ENCODE measurements at regions not wholly inside any gene's neighbourhood (a gene's known extent, or its start where the extent isn't known, plus 50 kb on each side); places are given as distances from the start of the nearest gene placed in this dataset.

- Mint-ChIP-seq H3K27ac (no peak overlapping the region), H3K4me1 (no peaks in the 10 kb centered on the region), H3K4me3 (no peak overlapping the region), H3K9me3 (no peaks in the 10 kb centered on the region), H3K27me3 (peaks cover 11% of the 10 kb centered on the region)
- ATAC-seq = no peak
- no peak for DNase-seq
Observed at GRCh38 chr4:121554382-121554781, 142.4 kb downstream of the ANXA5 start.

GRCh38 chr4:121551881-121552280 is 144.9 kb downstream of the ANXA5 start:
- no peak overlapping the region for H3K4me3 Mint-ChIP-seq
- ATAC-seq (no peak), DNase-seq (no peak)
- H3K27ac Mint-ChIP-seq = no peak overlapping the region
- H3K4me1 Mint-ChIP-seq = no peaks in the 10 kb centered on the region
- H3K27me3 Mint-ChIP-seq = peaks cover 28% of the 10 kb centered on the region
- H3K9me3 Mint-ChIP-seq = peaks cover 0 to 7% of the 10 kb centered on the region in 2 donors

- ATAC-seq (no peak), DNase-seq (no peak)
- Mint-ChIP-seq H3K27ac (no peak overlapping the region), H3K27me3 (peaks cover 28% of the 10 kb centered on the region), H3K4me3 (no peak overlapping the region), H3K9me3 (peaks cover 0 to 7% of the 10 kb centered on the region in 2 donors), H3K4me1 (no peaks in the 10 kb centered on the region)
Observed at GRCh38 chr4:121551271-121551670, 145.5 kb downstream of the ANXA5 start.

GRCh38 chr4:121541696-121542095 is 155.1 kb downstream of the ANXA5 start:
- H3K27ac Mint-ChIP-seq = no peak overlapping the region
- ATAC-seq = no peak

GRCh38 chr4:121535351-121535750 is 154.5 kb upstream of the QRFPR start:
- DNase-seq (no peak), ATAC-seq (no peak)
- Mint-ChIP-seq H3K27me3 (peaks cover 14% of the 10 kb centered on the region), H3K9me3 (no peaks in the 10 kb centered on the region), H3K4me1 (no peaks in the 10 kb centered on the region), H3K27ac (no peak overlapping the region), H3K4me3 (no peak overlapping the region)

More at GRCh38 chr4:121541696-121542095, 155.1 kb downstream of the ANXA5 start:
- peaks cover 15% of the 10 kb centered on the region for H3K27me3 Mint-ChIP-seq
- no peaks in the 10 kb centered on the region for H3K4me1 Mint-ChIP-seq
- no peak for DNase-seq
- no peaks in the 10 kb centered on the region for H3K9me3 Mint-ChIP-seq
- H3K4me3 Mint-ChIP-seq = no peak overlapping the region

- H3K27me3 Mint-ChIP-seq = peaks cover 12% of the 10 kb centered on the region
- H3K4me3 Mint-ChIP-seq = no peak overlapping the region
- H3K9me3 Mint-ChIP-seq = no peaks in the 10 kb centered on the region
- DNase-seq = no peak
- ATAC-seq = no peak
- H3K27ac Mint-ChIP-seq = no peak overlapping the region
- no peaks in the 10 kb centered on the region for H3K4me1 Mint-ChIP-seq
Observed at GRCh38 chr4:121534187-121534586, 153.4 kb upstream of the QRFPR start.

GRCh38 chr4:121526509-121526908 is 145.7 kb upstream of the QRFPR start:
- peaks cover 49% of the 10 kb centered on the region for H3K27me3 Mint-ChIP-seq
- peaks cover 0 to 3% of the 10 kb centered on the region in 2 donors for H3K9me3 Mint-ChIP-seq
- H3K4me1 Mint-ChIP-seq = no peaks in the 10 kb centered on the region
- H3K4me3 Mint-ChIP-seq = no peak overlapping the region
- H3K27ac Mint-ChIP-seq = no peak overlapping the region
- DNase-seq (no peak), ATAC-seq (no peak)

GRCh38 chr4:121519236-121519838 is 138.5 kb upstream of the QRFPR start:
- no peak overlapping the region for H3K27ac Mint-ChIP-seq
- peaks cover 0 to 11% of the 10 kb centered on the region in 2 donors for H3K9me3 Mint-ChIP-seq
- H3K4me3 Mint-ChIP-seq = no peak overlapping the region
- ATAC-seq = no peak
- H3K4me1 Mint-ChIP-seq = no peaks in the 10 kb centered on the region
- no peak for DNase-seq
- peaks cover 23% of the 10 kb centered on the region for H3K27me3 Mint-ChIP-seq

- H3K4me1 Mint-ChIP-seq = no peaks in the 10 kb centered on the region
- DNase-seq (no peak), ATAC-seq (no peak)
- H3K27ac Mint-ChIP-seq = no peak overlapping the region
- peaks cover 0 to 8% of the 10 kb centered on the region in 2 donors for H3K9me3 Mint-ChIP-seq
- H3K27me3 Mint-ChIP-seq = peaks cover 2% of the 10 kb centered on the region
- H3K4me3 Mint-ChIP-seq = no peak overlapping the region
Observed at GRCh38 chr4:121517241-121517640, 136.4 kb upstream of the QRFPR start.

GRCh38 chr4:121514443-121514842 is 133.6 kb upstream of the QRFPR start:
- DNase-seq (no peak), ATAC-seq (no peak)
- H3K9me3 Mint-ChIP-seq = peaks cover 0 to 4% of the 10 kb centered on the region in 2 donors
- H3K4me1 Mint-ChIP-seq = peaks cover 11% of the 10 kb centered on the region
- no peak overlapping the region for H3K4me3 Mint-ChIP-seq
- H3K27ac Mint-ChIP-seq = no peak overlapping the region
- H3K27me3 Mint-ChIP-seq = peaks cover 24% of the 10 kb centered on the region

GRCh38 chr4:121510341-121510874 is 129.6 kb upstream of the QRFPR start:
- Mint-ChIP-seq H3K4me3 (no peak overlapping the region), H3K4me1 (peaks cover 12% of the 10 kb centered on the region), H3K9me3 (no peaks in the 10 kb centered on the region), H3K27me3 (peaks cover 26% of the 10 kb centered on the region), H3K27ac (peak overlapping the region in 1 of 2 donors; percentile 55)
- ATAC-seq = peak; percentile 93
- DNase-seq = peak in 1 of 2 donors; percentile 51

- no peaks in the 10 kb centered on the region for H3K9me3 Mint-ChIP-seq
- no peak overlapping the region for H3K27ac Mint-ChIP-seq
- DNase-seq (no peak), ATAC-seq (peak; percentile 18)
- no peak overlapping the region for H3K4me3 Mint-ChIP-seq
- H3K27me3 Mint-ChIP-seq = peaks cover 35% of the 10 kb centered on the region
- H3K4me1 Mint-ChIP-seq = no peaks in the 10 kb centered on the region
Observed at GRCh38 chr4:121485190-121485804, 104.5 kb upstream of the QRFPR start.

- DNase-seq (peak in 1 of 2 donors; percentile 17), ATAC-seq (peak; percentile 73)
- no peak overlapping the region for H3K4me3 Mint-ChIP-seq
- H3K27ac Mint-ChIP-seq = no peak overlapping the region
- peaks cover 35% of the 10 kb centered on the region for H3K27me3 Mint-ChIP-seq
- no peaks in the 10 kb centered on the region for H3K4me1 Mint-ChIP-seq
- H3K9me3 Mint-ChIP-seq = no peaks in the 10 kb centered on the region
Observed at GRCh38 chr4:121484633-121485032, 103.8 kb upstream of the QRFPR start.

- Mint-ChIP-seq H3K4me3 (no peak overlapping the region), H3K9me3 (no peaks in the 10 kb centered on the region), H3K27ac (peak overlapping the region in 1 of 2 donors; percentile 59), H3K27me3 (peaks cover 33% of the 10 kb centered on the region), H3K4me1 (no peaks in the 10 kb centered on the region)
- DNase-seq = no peak
- ATAC-seq = peak; percentile 40
Observed at GRCh38 chr4:121479808-121480207, 99.0 kb upstream of the QRFPR start.

- Mint-ChIP-seq H3K4me1 (no peaks in the 10 kb centered on the region), H3K27me3 (peaks cover 10% of the 10 kb centered on the region), H3K27ac (no peak overlapping the region), H3K4me3 (no peak overlapping the region), H3K9me3 (no peaks in the 10 kb centered on the region)
- no peak for ATAC-seq
- no peak for DNase-seq
Observed at GRCh38 chr4:121477480-121477879, 96.7 kb upstream of the QRFPR start.

GRCh38 chr4:121477079-121477478 is 96.3 kb upstream of the QRFPR start:
- Mint-ChIP-seq H3K4me3 (no peak overlapping the region), H3K27me3 (peaks cover 6% of the 10 kb centered on the region), H3K4me1 (no peaks in the 10 kb centered on the region), H3K27ac (no peak overlapping the region), H3K9me3 (no peaks in the 10 kb centered on the region)
- no peak for ATAC-seq
- DNase-seq = no peak

Data from stimulated activated naive CD8-positive, alpha-beta T cell treated with anti-CD3 and anti-CD28 coated beads, Interleukin-15, amount 100 ng/mL, for 72 hours (primary cell).